Nephron (organoid): ENCODE measurements at regions not wholly inside any gene's neighbourhood (a gene's known extent, or its start where the extent isn't known, plus 50 kb on each side); places are given as distances from the start of the nearest gene placed in this dataset.

Experiments used
- H3K27ac Mint-ChIP-seq, 3 experiments: 2 replicates each; pipeline ENCODE4 v1.8.0; 2020; ENCODE audit warnings: mixed read lengths in 3 of 3, mild to moderate bottlenecking in 2 of 3, moderate library complexity in 1 of 3
- H3K27me3 Mint-ChIP-seq: 2 replicates; pipeline ENCODE4 v1.8.0; 2021; ENCODE audit warnings: low read depth, mild to moderate bottlenecking, moderate library complexity, mixed read lengths
- H3K36me3 Mint-ChIP-seq: 2 replicates; pipeline ENCODE4 v1.8.0; 2020; ENCODE audit warnings: low read depth, mixed read lengths
- H3K4me1 Mint-ChIP-seq: 2 replicates; pipeline ENCODE4 v1.8.0; 2020; ENCODE audit warnings: mixed read lengths
- H3K4me3 Mint-ChIP-seq, 3 experiments: 2 replicates each; pipeline ENCODE4 v1.8.0; 2020; ENCODE audit warnings: mild to moderate bottlenecking in 3 of 3, mixed read lengths in 3 of 3, moderate library complexity in 2 of 3
- H3K9me3 Mint-ChIP-seq: 2 replicates; pipeline ENCODE4 v1.8.0; 2020; ENCODE audit warnings: mixed read lengths
- TF ChIP-seq, protein P1 (sequence below), 3 experiments: fragments of 200-600 bp; sonication (generic); IDR thresholded peaks; one replicate each; pipeline ENCODE4 v1.5.0; 2021; ENCODE audit warnings: antibody characterized with exemption in 3 of 3; ENCODE audit not compliant: unreplicated experiment in 3 of 3

DNA sequence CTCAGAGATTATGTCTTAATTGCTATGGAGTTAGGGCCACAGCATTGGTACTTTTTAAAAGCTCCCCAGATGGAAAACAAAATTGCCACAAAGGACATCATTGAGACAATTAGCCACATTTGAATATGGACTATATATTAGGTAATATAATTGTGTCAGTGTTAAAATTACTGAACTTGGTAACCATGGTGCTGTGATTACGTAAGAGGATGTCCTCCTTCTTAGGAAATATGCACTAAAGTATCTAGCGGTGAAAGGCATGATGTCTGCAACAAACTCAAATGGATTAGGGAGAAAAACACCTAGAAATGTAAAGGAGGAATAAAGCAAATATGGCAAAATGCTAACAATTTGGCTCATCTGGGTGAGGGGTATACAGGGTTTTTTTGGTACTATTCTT lies 89.9 kb upstream of the PAK3 start:
- Mint-ChIP-seq H3K27me3 (peaks cover 10% of the 10 kb centered on the region), H3K4me1 (no peaks in the 10 kb centered on the region), H3K9me3 (no peaks in the 10 kb centered on the region), H3K27ac (no peak overlapping the region), H3K36me3 (no peaks in the 10 kb centered on the region), H3K4me3 (no peak overlapping the region)
- TF ChIP-seq, protein P1, sequence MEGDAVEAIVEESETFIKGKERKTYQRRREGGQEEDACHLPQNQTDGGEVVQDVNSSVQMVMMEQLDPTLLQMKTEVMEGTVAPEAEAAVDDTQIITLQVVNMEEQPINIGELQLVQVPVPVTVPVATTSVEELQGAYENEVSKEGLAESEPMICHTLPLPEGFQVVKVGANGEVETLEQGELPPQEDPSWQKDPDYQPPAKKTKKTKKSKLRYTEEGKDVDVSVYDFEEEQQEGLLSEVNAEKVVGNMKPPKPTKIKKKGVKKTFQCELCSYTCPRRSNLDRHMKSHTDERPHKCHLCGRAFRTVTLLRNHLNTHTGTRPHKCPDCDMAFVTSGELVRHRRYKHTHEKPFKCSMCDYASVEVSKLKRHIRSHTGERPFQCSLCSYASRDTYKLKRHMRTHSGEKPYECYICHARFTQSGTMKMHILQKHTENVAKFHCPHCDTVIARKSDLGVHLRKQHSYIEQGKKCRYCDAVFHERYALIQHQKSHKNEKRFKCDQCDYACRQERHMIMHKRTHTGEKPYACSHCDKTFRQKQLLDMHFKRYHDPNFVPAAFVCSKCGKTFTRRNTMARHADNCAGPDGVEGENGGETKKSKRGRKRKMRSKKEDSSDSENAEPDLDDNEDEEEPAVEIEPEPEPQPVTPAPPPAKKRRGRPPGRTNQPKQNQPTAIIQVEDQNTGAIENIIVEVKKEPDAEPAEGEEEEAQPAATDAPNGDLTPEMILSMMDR (IDR thresholded peaks at IDR 0.05; ENCODE audit: unreplicated experiment in 3 of 3) = no peak

DNA sequence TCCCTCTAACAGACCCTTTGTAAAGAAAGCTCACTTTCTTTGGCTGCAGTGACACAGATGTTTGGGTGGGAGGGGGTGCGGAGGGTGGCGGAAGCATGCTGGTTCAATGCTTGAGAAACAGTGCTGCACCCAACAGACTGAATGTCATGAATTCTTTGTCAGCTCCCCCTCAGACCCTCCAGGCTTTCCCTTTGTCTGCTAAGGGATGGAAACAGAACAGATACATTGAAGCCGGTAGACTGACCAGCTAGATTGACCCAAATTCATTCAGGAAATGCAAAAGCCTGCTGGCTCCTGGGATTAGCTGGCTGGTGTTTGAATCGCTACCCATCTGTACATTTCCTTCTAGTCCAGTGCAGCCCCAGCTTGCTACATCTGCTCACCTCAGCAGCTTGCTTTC lies 90.8 kb upstream of the PAK3 start:
- TF ChIP-seq, protein P1 (IDR thresholded peaks at IDR 0.05; ENCODE audit: unreplicated experiment in 3 of 3) = no peak
- Mint-ChIP-seq H3K27me3 (peaks cover 10% of the 10 kb centered on the region), H3K27ac (no peak overlapping the region), H3K9me3 (no peaks in the 10 kb centered on the region), H3K4me3 (no peak overlapping the region), H3K4me1 (no peaks in the 10 kb centered on the region), H3K36me3 (no peaks in the 10 kb centered on the region)

DNA sequence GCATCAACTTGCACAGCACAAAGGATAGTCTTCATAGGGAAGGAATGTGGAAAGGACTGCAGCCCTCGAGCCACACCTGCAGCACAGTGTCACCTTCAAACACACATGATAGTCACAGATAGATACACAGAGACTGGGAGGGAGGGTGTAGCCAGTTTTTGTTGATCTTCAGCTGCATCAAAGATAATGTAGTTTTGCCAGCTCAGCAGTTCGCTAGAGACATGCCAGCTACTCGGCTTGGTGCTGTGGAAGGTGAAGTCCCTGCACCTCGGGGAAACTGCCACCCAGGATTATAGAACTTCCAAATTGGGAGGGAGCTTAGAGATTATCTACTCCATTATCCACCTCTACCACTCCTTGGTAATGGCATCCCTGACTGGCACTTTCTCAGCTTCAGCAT lies 92.9 kb upstream of the PAK3 start:
- Mint-ChIP-seq H3K4me3 (no peak overlapping the region), H3K4me1 (no peaks in the 10 kb centered on the region), H3K9me3 (no peaks in the 10 kb centered on the region), H3K36me3 (no peaks in the 10 kb centered on the region), H3K27ac (no peak overlapping the region), H3K27me3 (peaks cover 10% of the 10 kb centered on the region)
- TF ChIP-seq, protein P1 (IDR thresholded peaks at IDR 0.05; ENCODE audit: unreplicated experiment in 3 of 3) = no peak

DNA sequence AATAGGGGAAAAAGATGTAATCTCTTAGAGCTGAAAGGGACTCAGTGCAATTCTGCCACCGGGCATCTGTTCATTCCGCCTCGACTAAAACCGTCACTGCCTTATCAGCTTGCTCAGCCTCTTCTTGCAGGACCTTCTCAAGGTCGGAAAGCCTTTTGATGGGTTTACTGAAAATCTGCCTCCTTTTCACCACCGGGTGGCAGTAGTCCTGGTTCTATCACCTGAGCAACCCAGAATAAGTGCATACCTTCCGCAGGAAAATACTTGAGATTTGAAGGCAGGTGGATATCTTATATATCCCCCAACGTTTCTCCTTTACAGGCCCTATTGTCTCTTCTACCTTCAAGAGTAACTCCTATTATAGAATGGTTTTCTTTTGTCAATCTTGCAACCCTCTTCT lies 103.4 kb upstream of the PAK3 start:
- Mint-ChIP-seq H3K4me1 (no peaks in the 10 kb centered on the region), H3K4me3 (no peak overlapping the region), H3K27ac (no peak overlapping the region), H3K36me3 (no peaks in the 10 kb centered on the region), H3K27me3 (no peaks in the 10 kb centered on the region), H3K9me3 (no peaks in the 10 kb centered on the region)
- TF ChIP-seq, protein P1 (IDR thresholded peaks at IDR 0.05; ENCODE audit: unreplicated experiment in 3 of 3) = peak; percentile 44 to 56 (median 53)

DNA sequence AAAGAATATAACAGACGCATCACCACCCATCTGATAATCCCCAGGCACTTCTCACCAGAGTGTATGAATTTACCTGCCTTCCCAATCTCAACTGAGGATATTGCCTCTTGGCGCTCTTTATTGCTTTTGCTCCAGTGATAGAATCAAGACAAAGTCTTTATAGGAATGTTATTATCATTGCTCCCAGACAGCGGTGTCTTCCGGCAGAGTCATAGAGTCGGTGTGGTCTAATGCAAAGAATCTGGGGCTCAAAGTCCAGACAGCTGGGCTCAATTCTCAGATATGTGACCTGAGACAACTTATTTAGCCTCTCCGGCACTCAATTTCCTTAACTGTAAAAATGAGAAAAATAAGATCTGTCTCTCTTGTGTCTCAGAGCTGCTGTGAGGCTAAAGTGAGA lies 106.1 kb upstream of the PAK3 start:
- Mint-ChIP-seq H3K36me3 (no peaks in the 10 kb centered on the region), H3K4me3 (no peak overlapping the region), H3K9me3 (no peaks in the 10 kb centered on the region), H3K4me1 (no peaks in the 10 kb centered on the region), H3K27ac (no peak overlapping the region), H3K27me3 (no peaks in the 10 kb centered on the region)
- TF ChIP-seq, protein P1 (IDR thresholded peaks at IDR 0.05; ENCODE audit: unreplicated experiment in 3 of 3) = no peak

DNA sequence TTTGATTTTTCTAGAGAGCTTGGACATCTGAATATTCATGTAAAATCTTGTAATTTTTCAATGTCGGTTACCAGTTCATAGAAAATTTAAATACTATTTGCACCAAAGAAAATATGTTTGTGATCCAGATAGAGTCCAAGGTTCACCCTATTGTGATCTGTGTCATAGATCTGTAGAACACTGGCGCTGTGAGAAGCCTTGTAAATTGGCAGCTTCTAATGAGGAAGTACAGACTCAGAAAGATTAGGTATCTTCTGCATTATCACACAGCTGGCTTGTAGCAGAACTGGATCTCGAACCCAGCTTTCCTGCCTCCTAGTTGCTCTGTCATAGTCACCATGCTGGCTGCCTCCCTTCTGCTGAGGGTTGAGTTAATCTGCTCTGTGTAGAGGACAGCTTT lies 106.5 kb upstream of the PAK3 start:
- H3K36me3 Mint-ChIP-seq = no peaks in the 10 kb centered on the region
- H3K27me3 Mint-ChIP-seq = no peaks in the 10 kb centered on the region
- no peak overlapping the region for H3K4me3 Mint-ChIP-seq
- TF ChIP-seq, protein P1 (IDR thresholded peaks at IDR 0.05; ENCODE audit: unreplicated experiment in 3 of 3) = no peak
- no peaks in the 10 kb centered on the region for H3K4me1 Mint-ChIP-seq
- H3K27ac Mint-ChIP-seq = no peak overlapping the region
- H3K9me3 Mint-ChIP-seq = no peaks in the 10 kb centered on the region
